Keratinocyte (primary cell): ENCODE measurements at regions not wholly inside any gene's neighbourhood (a gene's known extent, or its start where the extent isn't known, plus 50 kb on each side); places are given as distances from the start of the nearest gene placed in this dataset.

Source experiments
- CTCF ChIP-seq, 3 experiments: IDR thresholded peaks in 1 of 3; conservative IDR thresholded peaks in 1 of 3; optimal IDR thresholded peaks in 1 of 3; 2 replicates in 2 of 3; 3 replicates in 1 of 3; pipeline versions ENCODE3 to v1.5.1; 2011; ENCODE audit warnings: low read length in 3 of 3, mild to moderate bottlenecking in 3 of 3, moderate library complexity in 2 of 3, control low read depth in 1 of 3, inconsistent platforms in 1 of 3; ENCODE audit not compliant: insufficient read depth in 2 of 3; ENCODE audit errors: extremely low read depth in 1 of 3
- EZH2 ChIP-seq: IDR thresholded peaks from one replicate; pipeline ENCODE4 v1.6.1; 2012; ENCODE audit warnings: inconsistent platforms, mild to moderate bottlenecking, low read length, moderate library complexity

- TF ChIP-seq CTCF (optimal IDR thresholded peaks at IDR 0.05 in 1 of 3, IDR thresholded peaks at IDR 0.05 in 1 of 3, conservative IDR thresholded peaks at IDR 0.05 in 1 of 3; ENCODE audit: extremely low read depth in 1 of 3, insufficient read depth in 2 of 3, low read length in 3 of 3) (no peak), EZH2 (no peak)
Measured at GRCh38 chr3:88773766-88774165, 333.7 kb upstream of the EPHA3 start.
